ENCODE measurements at regions not wholly inside any gene's neighbourhood (a gene's known extent, or its start where the extent isn't known, plus 50 kb on each side); places are given as distances from the start of the nearest gene placed in this dataset.

GRCh38 chr12:72093930-72094329 lies 155.3 kb downstream of the TPH2 start (continued):
- TF ChIP-seq ZNF451 (CRISPR knock-in tag; IDR thresholded peaks at IDR 0.05): no peak
- no peak for TF ChIP-seq NFKB2 (CRISPR knock-in tag; IDR thresholded peaks at IDR 0.05; ENCODE audit: borderline replicate concordance)

- Histone ChIP-seq H3K4me3 (replicated peaks in 1 of 3; ENCODE audit: insufficient read depth in 1 of 3, low read depth in 2 of 3, low read length in 3 of 3) (no peak overlapping the region), H3K79me2 (ENCODE audit: insufficient read depth, low read length) (no peaks in the 10 kb centered on the region), H3K27me3 (ENCODE audit: control insufficient read depth in 1 of 2, insufficient read depth in 2 of 2, low read length in 2 of 2) (no peaks in the 10 kb centered on the region), H3K36me3 (replicated peaks in 1 of 2; ENCODE audit: control insufficient read depth in 1 of 2, insufficient read depth in 2 of 2, low read length in 2 of 2) (no peaks in the 10 kb centered on the region), H3K9me3 (ENCODE audit: low read length) (no peaks in the 10 kb centered on the region), H3K9ac (ENCODE audit: insufficient read depth, low read depth, low read length) (no peak overlapping the region), H3K4me2 (ENCODE audit: low read depth, low read length) (no peak overlapping the region), H2AFZ (ENCODE audit: low read length) (no peak overlapping the region), H3K27ac (ENCODE audit: extremely low read length, insufficient read depth, low read length) (no peak overlapping the region), H4K20me1 (ENCODE audit: insufficient read depth, low read length) (no peaks in the 10 kb centered on the region), H3K4me1 (ENCODE audit: insufficient read depth, low read length) (no peaks in the 10 kb centered on the region)
- CTCF ChIA-PET (ENCODE audit: low intra/inter-chr PET ratio, low total read pairs): no interaction called here
- TF ChIP-seq GATA4 (IDR thresholded peaks at IDR 0.05; ENCODE audit: borderline replicate concordance, low read depth) (no peak), BCLAF1 (IDR thresholded peaks at IDR 0.05) (no peak), SMAD3 (CRISPR knock-in tag; IDR thresholded peaks at IDR 0.05) (no peak), NFKBIZ (CRISPR knock-in tag; IDR thresholded peaks at IDR 0.05) (no peak), TGIF2 (CRISPR knock-in tag; IDR thresholded peaks at IDR 0.05) (no peak), ZNF343 (CRISPR knock-in tag; IDR thresholded peaks at IDR 0.05) (no peak)
- intact Hi-C loops (cut with micrococcal nuclease; ENCODE audit: unreplicated experiment) (no loop called here), in situ Hi-C loops (cut with HindIII; ENCODE audit: extremely low pct_ligation_motif_present, low pct_unique_long_range_greater_than_20kb) (no loop called here)
- no peak for DNase-seq (ENCODE audit: low spot score)
- 13% methylated on average over 2 of the region's 2 CpGs for WGBS (ENCODE audit: low lambda C conversion rate)
- no peak for ATAC-seq
- BruUV-seq (replicated peaks): no TSS peak
- POLR2A ChIA-PET: no interaction called here
- FAIRE-seq: no peak
Measured at GRCh38 chr12:72094490-72094889, 155.8 kb downstream of the TPH2 start.

Measured in HepG2 (cell line).